ENCODE measurements at regions not wholly inside any gene's neighbourhood (a gene's known extent, or its start where the extent isn't known, plus 50 kb on each side); places are given as distances from the start of the nearest gene placed in this dataset.
"Not testable (repeated sequence)": the region's sequence is repeated elsewhere in the genome, so short reads cannot be mapped to it uniquely, and the experiment has no call there.

- not testable (repeated sequence) for H2AFZ ChIP-seq (ENCODE audit: low read depth, low read length); H3K4me1 ChIP-seq (ENCODE audit: insufficient read depth, low read length); H3K27me3 ChIP-seq (ENCODE audit: insufficient read depth, low read length); H3K4me3 ChIP-seq (ENCODE audit: low read length); H3K9me3 ChIP-seq (ENCODE audit: low read length); H3K36me3 ChIP-seq (ENCODE audit: insufficient read depth, low read length)
Observed at GRCh38 chr1:112829691-112830090, 114.6 kb upstream of the PPM1J start.

- Histone ChIP-seq H3K4me3 (ENCODE audit: low read length) (no peak overlapping the region), H3K9me3 (ENCODE audit: low read length) (no peaks in the 10 kb centered on the region), H3K27me3 (ENCODE audit: insufficient read depth, low read length) (peaks cover 8% of the 10 kb centered on the region), H2AFZ (ENCODE audit: low read depth, low read length) (no peak overlapping the region), H3K36me3 (ENCODE audit: insufficient read depth, low read length) (no peaks in the 10 kb centered on the region), H3K4me1 (ENCODE audit: insufficient read depth, low read length) (no peaks in the 10 kb centered on the region)
Observed at GRCh38 chr1:112828716-112829115, 113.6 kb upstream of the PPM1J start.

GRCh38 chr1:112827391-112827790, 112.3 kb upstream of the PPM1J start:
- not testable (repeated sequence) for H3K36me3 ChIP-seq (ENCODE audit: insufficient read depth, low read length); H3K9me3 ChIP-seq (ENCODE audit: low read length); H2AFZ ChIP-seq (ENCODE audit: low read depth, low read length); H3K27me3 ChIP-seq (ENCODE audit: insufficient read depth, low read length); H3K4me3 ChIP-seq (ENCODE audit: low read length); H3K4me1 ChIP-seq (ENCODE audit: insufficient read depth, low read length)

- H3K4me1 ChIP-seq (ENCODE audit: insufficient read depth, low read length) = peaks cover 11% of the 10 kb centered on the region
- H3K4me3 ChIP-seq (ENCODE audit: low read length) = no peak overlapping the region
- H3K27me3 ChIP-seq (ENCODE audit: insufficient read depth, low read length) = peaks cover 8% of the 10 kb centered on the region
- H2AFZ ChIP-seq (ENCODE audit: low read depth, low read length) = no peak overlapping the region
- no peaks in the 10 kb centered on the region for H3K9me3 ChIP-seq (ENCODE audit: low read length)
- no peaks in the 10 kb centered on the region for H3K36me3 ChIP-seq (ENCODE audit: insufficient read depth, low read length)
Observed at GRCh38 chr1:112826217-112826944, 111.2 kb upstream of the PPM1J start.

GRCh38 chr1:112825563-112826216, 110.6 kb upstream of the PPM1J start:
- H3K27me3 ChIP-seq (ENCODE audit: insufficient read depth, low read length); H3K4me3 ChIP-seq (ENCODE audit: low read length); H3K9me3 ChIP-seq (ENCODE audit: low read length); H2AFZ ChIP-seq (ENCODE audit: low read depth, low read length); H3K36me3 ChIP-seq (ENCODE audit: insufficient read depth, low read length): not testable (repeated sequence)
- H3K4me1 ChIP-seq (ENCODE audit: insufficient read depth, low read length) = peaks cover 11% of the 10 kb centered on the region

- not testable (repeated sequence) for H3K9me3 ChIP-seq (ENCODE audit: low read length); H3K36me3 ChIP-seq (ENCODE audit: insufficient read depth, low read length); H2AFZ ChIP-seq (ENCODE audit: low read depth, low read length); H3K27me3 ChIP-seq (ENCODE audit: insufficient read depth, low read length); H3K4me3 ChIP-seq (ENCODE audit: low read length)
- peaks cover 11% of the 10 kb centered on the region for H3K4me1 ChIP-seq (ENCODE audit: insufficient read depth, low read length)
Observed at GRCh38 chr1:112825075-112825474, 109.9 kb upstream of the PPM1J start.

- not testable (repeated sequence) for H3K36me3 ChIP-seq (ENCODE audit: insufficient read depth, low read length); H3K27me3 ChIP-seq (ENCODE audit: insufficient read depth, low read length); H3K4me3 ChIP-seq (ENCODE audit: low read length); H3K9me3 ChIP-seq (ENCODE audit: low read length); H2AFZ ChIP-seq (ENCODE audit: low read depth, low read length)
- H3K4me1 ChIP-seq (ENCODE audit: insufficient read depth, low read length) = peaks cover 15% of the 10 kb centered on the region
Observed at GRCh38 chr1:112821307-112822063, 106.4 kb upstream of the PPM1J start.

- no peaks in the 10 kb centered on the region for H3K36me3 ChIP-seq (ENCODE audit: insufficient read depth, low read length)
- no peaks in the 10 kb centered on the region for H3K9me3 ChIP-seq (ENCODE audit: low read length)
- H3K27me3 ChIP-seq (ENCODE audit: insufficient read depth, low read length) = no peaks in the 10 kb centered on the region
Observed at GRCh38 chr1:112818990-112819689, 104.0 kb upstream of the PPM1J start.

GRCh38 chr1:112817555-112818373, 102.6 kb upstream of the PPM1J start:
- no peaks in the 10 kb centered on the region for H3K36me3 ChIP-seq (ENCODE audit: insufficient read depth, low read length)
- H2AFZ ChIP-seq (ENCODE audit: low read depth, low read length) = no peak overlapping the region
- H3K4me3 ChIP-seq (ENCODE audit: low read length) = no peak overlapping the region

More at GRCh38 chr1:112818990-112819689, 104.0 kb upstream of the PPM1J start:
- Histone ChIP-seq H2AFZ (ENCODE audit: low read depth, low read length) (no peak overlapping the region), H3K4me1 (ENCODE audit: insufficient read depth, low read length) (peaks cover 15% of the 10 kb centered on the region), H3K4me3 (ENCODE audit: low read length) (no peak overlapping the region)

GRCh38 chr1:112815376-112815775, 100.2 kb upstream of the PPM1J start:
- no peaks in the 10 kb centered on the region for H3K27me3 ChIP-seq (ENCODE audit: insufficient read depth, low read length)
- H3K4me3 ChIP-seq (ENCODE audit: low read length) = no peak overlapping the region

More at GRCh38 chr1:112817555-112818373, 102.6 kb upstream of the PPM1J start:
- Histone ChIP-seq H3K4me1 (ENCODE audit: insufficient read depth, low read length) (peaks cover 24% of the 10 kb centered on the region), H3K27me3 (ENCODE audit: insufficient read depth, low read length) (no peaks in the 10 kb centered on the region), H3K9me3 (ENCODE audit: low read length) (no peaks in the 10 kb centered on the region)

GRCh38 chr1:112814645-112815044, 99.5 kb upstream of the PPM1J start:
- H3K36me3 ChIP-seq (ENCODE audit: insufficient read depth, low read length); H3K9me3 ChIP-seq (ENCODE audit: low read length); H2AFZ ChIP-seq (ENCODE audit: low read depth, low read length); H3K27me3 ChIP-seq (ENCODE audit: insufficient read depth, low read length); H3K4me3 ChIP-seq (ENCODE audit: low read length): not testable (repeated sequence)
- peaks cover 14% of the 10 kb centered on the region for H3K4me1 ChIP-seq (ENCODE audit: insufficient read depth, low read length)

More at GRCh38 chr1:112815376-112815775, 100.2 kb upstream of the PPM1J start:
- Histone ChIP-seq H3K36me3 (ENCODE audit: insufficient read depth, low read length) (no peaks in the 10 kb centered on the region), H3K4me1 (ENCODE audit: insufficient read depth, low read length) (peaks cover 14% of the 10 kb centered on the region), H3K9me3 (ENCODE audit: low read length) (no peaks in the 10 kb centered on the region), H2AFZ (ENCODE audit: low read depth, low read length) (no peak overlapping the region)

GRCh38 chr1:112808861-112809684, 93.9 kb upstream of the PPM1J start:
- Histone ChIP-seq H3K4me1 (ENCODE audit: insufficient read depth, low read length) (peaks cover 13% of the 10 kb centered on the region), H3K9me3 (ENCODE audit: low read length) (no peaks in the 10 kb centered on the region), H3K4me3 (ENCODE audit: low read length) (no peak overlapping the region), H2AFZ (ENCODE audit: low read depth, low read length) (no peak overlapping the region), H3K27me3 (ENCODE audit: insufficient read depth, low read length) (peaks cover 4% of the 10 kb centered on the region), H3K36me3 (ENCODE audit: insufficient read depth, low read length) (no peaks in the 10 kb centered on the region)

Data from neuron (in vitro differentiated cells).